H9 (cell line): ENCODE measurements at regions not wholly inside any gene's neighbourhood (a gene's known extent, or its start where the extent isn't known, plus 50 kb on each side); places are given as distances from the start of the nearest gene placed in this dataset.

Experiments used
- DNase-seq: peaks from one replicate; pipeline ENCODE4 v3.0.0-alpha.2; 2017
- H2AFZ ChIP-seq: one replicate; pipeline ENCODE4 v1.6.1; 2013; ENCODE audit warnings: mild to moderate bottlenecking, low read length, control low read depth, moderate library complexity
- H2AK5ac ChIP-seq: 2 replicates; pipeline ENCODE4 v1.6.1; 2013; ENCODE audit warnings: low read length, control low read depth, mixed read lengths; ENCODE audit not compliant: insufficient read length
- H2BK120ac ChIP-seq: one replicate; pipeline ENCODE4 v1.6.1; 2013; ENCODE audit warnings: low read depth, mild to moderate bottlenecking, low read length, control low read depth, inconsistent platforms; ENCODE audit not compliant: poor library complexity, severe bottlenecking
- H2BK12ac ChIP-seq: 2 replicates; pipeline ENCODE4 v1.6.1; 2013; ENCODE audit warnings: low read length, control low read depth, mixed read lengths, low read depth; ENCODE audit not compliant: insufficient read length
- H2BK15ac ChIP-seq: 2 replicates; pipeline ENCODE4 v1.6.1; 2013; ENCODE audit warnings: low read depth, low read length, control low read depth
- H2BK20ac ChIP-seq: one replicate; pipeline ENCODE4 v1.6.1; 2013; ENCODE audit warnings: low read depth, mild to moderate bottlenecking, low read length, control low read depth, inconsistent platforms; ENCODE audit not compliant: poor library complexity, severe bottlenecking
- H2BK5ac ChIP-seq: 2 replicates; pipeline ENCODE4 v1.6.1; 2013; ENCODE audit warnings: low read length, control low read depth, mixed read lengths; ENCODE audit not compliant: insufficient read length
- H3K14ac ChIP-seq: 2 replicates; pipeline ENCODE4 v1.6.1; 2013; ENCODE audit warnings: low read length, control low read depth; ENCODE audit not compliant: insufficient read depth
- H3K18ac ChIP-seq: 2 replicates; pipeline ENCODE4 v1.6.1; 2013; ENCODE audit warnings: low read depth, mild to moderate bottlenecking, mixed read lengths, low read length, control low read depth; ENCODE audit not compliant: insufficient read length
- H3K23ac ChIP-seq: 2 replicates; pipeline ENCODE4 v1.6.1; 2013; ENCODE audit warnings: low read length, control low read depth, mixed read lengths, low read depth; ENCODE audit not compliant: insufficient read length
- H3K23me2 ChIP-seq: 2 replicates; pipeline ENCODE4 v1.6.1; 2013; ENCODE audit warnings: low read depth, mild to moderate bottlenecking, mixed read lengths, low read length, control low read depth; ENCODE audit not compliant: insufficient read length, poor library complexity, severe bottlenecking
- H3K27ac ChIP-seq: 2 replicates; pipeline ENCODE4 v1.5.1; 2013; ENCODE audit warnings: low read length, control low read depth, mixed read lengths, low read depth; ENCODE audit not compliant: insufficient read length
- H3K27me3 ChIP-seq: 2 replicates; pipeline ENCODE4 v1.6.1; 2013; ENCODE audit warnings: low read length, control low read depth, inconsistent platforms; ENCODE audit not compliant: insufficient read depth
- H3K4ac ChIP-seq: 2 replicates; pipeline ENCODE4 v1.6.1; 2013; ENCODE audit warnings: low read depth, mild to moderate bottlenecking, control low read depth, inconsistent platforms, low read length, moderate library complexity
- H3K4me1 ChIP-seq: 2 replicates; pipeline ENCODE4 v1.6.1; 2013; ENCODE audit warnings: low read length, control low read depth, inconsistent platforms; ENCODE audit not compliant: insufficient read depth
- H3K4me2 ChIP-seq: 2 replicates; pipeline ENCODE4 v1.6.1; 2013; ENCODE audit warnings: low read length, control low read depth, mixed read lengths; ENCODE audit not compliant: insufficient read length, insufficient read depth
- H3K56ac ChIP-seq: 2 replicates; pipeline ENCODE4 v1.6.1; 2013; ENCODE audit warnings: low read depth, mild to moderate bottlenecking, mixed read lengths, low read length, control low read depth; ENCODE audit not compliant: insufficient read length
- H3K79me1 ChIP-seq: 2 replicates; pipeline ENCODE4 v1.6.1; 2013; ENCODE audit warnings: low read depth, mild to moderate bottlenecking, moderate library complexity, low read length, control low read depth, inconsistent platforms; ENCODE audit not compliant: insufficient read depth, poor library complexity, severe bottlenecking
- H3K79me2 ChIP-seq: 2 replicates; pipeline ENCODE4 v1.6.1; 2013; ENCODE audit warnings: low read length, control low read depth, inconsistent platforms; ENCODE audit not compliant: insufficient read depth
- H3K9ac ChIP-seq: 2 replicates; pipeline ENCODE4 v1.6.1; 2013; ENCODE audit warnings: low read length, control low read depth, mixed read lengths; ENCODE audit not compliant: insufficient read length; ENCODE audit errors: extremely low read depth
- H3K9me3 ChIP-seq: one replicate; pipeline ENCODE4 v1.6.1; 2013; ENCODE audit warnings: low read depth, low read length, inconsistent platforms; ENCODE audit not compliant: control insufficient read depth
- H3T11ph ChIP-seq: one replicate; pipeline ENCODE4 v1.6.1; 2013; ENCODE audit warnings: mild to moderate bottlenecking, low read length, control low read depth, inconsistent platforms
- H4K20me1 ChIP-seq: one replicate; pipeline ENCODE4 v1.6.1; 2013; ENCODE audit not compliant: control insufficient read depth, insufficient read length, insufficient read depth
- H4K5ac ChIP-seq: 2 replicates; pipeline ENCODE4 v1.6.1; 2013; ENCODE audit warnings: low read depth, mild to moderate bottlenecking, mixed read lengths, low read length, control low read depth; ENCODE audit not compliant: insufficient read length
- H4K8ac ChIP-seq: replicated peaks from 2 replicates; pipeline ENCODE4 v1.6.1; 2013; ENCODE audit warnings: low read length, control low read depth, mixed read lengths, low read depth; ENCODE audit not compliant: insufficient read length
- H4K91ac ChIP-seq: 2 replicates; pipeline ENCODE4 v1.6.1; 2013; ENCODE audit warnings: low read depth, mild to moderate bottlenecking, moderate library complexity, mixed read lengths, low read length, control low read depth; ENCODE audit not compliant: insufficient read length
- H3K27ac Mint-ChIP-seq, 3 experiments: 2 replicates in 2 of 3; 3 replicates in 1 of 3; pipeline ENCODE4 v1.8.0; 2020 to 2021; ENCODE audit warnings: mixed read lengths in 3 of 3, mild to moderate bottlenecking in 1 of 3, moderate library complexity in 1 of 3
- H3K27me3 Mint-ChIP-seq: 2 replicates; pipeline ENCODE4 v1.8.0; 2021; ENCODE audit warnings: low read depth, mild to moderate bottlenecking, moderate library complexity, mixed read lengths
- H3K36me3 Mint-ChIP-seq, 3 experiments: 2 replicates in 2 of 3; 3 replicates in 1 of 3; pipeline ENCODE4 v1.8.0; 2020 to 2021; ENCODE audit warnings: low read depth in 3 of 3, mixed read lengths in 3 of 3; ENCODE audit not compliant: insufficient read depth in 1 of 3
- H3K4me1 Mint-ChIP-seq, 2 experiments: 2 replicates each; pipeline ENCODE4 v1.8.0; 2020; ENCODE audit warnings: mixed read lengths in 2 of 2
- H3K4me3 Mint-ChIP-seq, 2 experiments: 2 replicates in 1 of 2; 3 replicates in 1 of 2; pipeline ENCODE4 v1.8.0; 2020 to 2021; ENCODE audit warnings: mild to moderate bottlenecking in 2 of 2, mixed read lengths in 2 of 2, moderate library complexity in 1 of 2
- H3K9me3 Mint-ChIP-seq, 2 experiments: 2 replicates in 1 of 2; 3 replicates in 1 of 2; pipeline ENCODE4 v1.8.0; 2020; ENCODE audit warnings: mild to moderate bottlenecking in 2 of 2, mixed read lengths in 2 of 2, moderate library complexity in 1 of 2
- WGBS: extraction: QIAGEN DNeasy Blood & Tissue Kit; methylation state at CpG from one replicate; pipeline ENCODE4 v1.1.7; 2013; ENCODE audit warnings: missing lambda C conversion rate, low lambda C conversion rate, mixed read lengths; ENCODE audit not compliant: insufficient read length; ENCODE audit errors: extremely low coverage; 5-methylcytosine and 5-hydroxymethylcytosine counted together
- TF ChIP-seq, protein P1 (sequence below): fragments of 200-600 bp; sonication (generic); conservative IDR thresholded peaks from 3 replicates; pipeline ENCODE4 v1.8.0; 2021; ENCODE audit warnings: antibody characterized with exemption, mild to moderate bottlenecking

DNA sequence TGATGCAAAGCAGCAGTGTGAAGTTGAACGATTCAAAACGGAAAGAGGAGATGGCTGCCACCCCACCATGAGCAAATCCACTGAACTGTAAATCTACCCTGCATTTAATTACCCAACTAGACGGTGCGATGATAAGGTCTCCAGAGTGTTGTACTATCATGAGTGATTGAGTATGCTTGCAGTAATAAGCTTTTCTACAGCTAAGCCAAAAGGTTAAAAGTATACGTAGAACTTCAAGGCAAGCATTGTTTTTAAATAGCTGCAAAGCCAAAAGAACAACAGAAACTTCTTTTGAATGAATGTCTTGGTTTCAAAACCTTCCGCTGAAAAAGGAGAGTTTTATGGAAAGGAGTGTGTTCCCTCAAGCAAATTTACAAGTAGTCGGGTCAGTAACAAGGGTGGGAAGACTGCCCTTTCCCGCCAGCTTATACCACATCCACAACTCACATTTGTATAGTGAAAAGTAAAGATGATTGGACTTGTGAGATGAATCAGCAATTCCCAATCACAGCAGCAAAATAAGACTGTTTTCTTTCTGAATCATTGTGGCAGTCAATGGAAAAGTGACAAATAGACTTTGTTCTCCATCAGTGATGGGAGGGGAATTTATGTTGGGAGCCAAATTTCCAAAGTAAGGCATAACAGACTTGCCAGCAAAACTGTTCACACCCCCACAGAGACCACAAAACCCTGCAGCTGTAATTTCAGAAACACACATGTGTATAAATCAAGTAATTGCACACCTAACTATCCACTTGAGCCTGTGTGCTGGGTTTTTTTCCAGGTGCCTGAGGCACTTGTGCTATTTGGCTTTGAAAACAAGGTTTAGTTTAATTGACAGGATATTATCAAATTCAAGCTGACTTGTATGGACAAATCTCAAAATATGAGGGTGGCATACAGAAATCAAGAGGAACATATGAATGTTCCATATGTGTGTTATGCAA is 407.7 kb upstream of the GRAMD2B start:
- Histone ChIP-seq H2BK12ac (no peak overlapping the region), H2AK5ac (no peak overlapping the region), H3K4me2 (no peak overlapping the region), H3K79me2 (no peaks in the 10 kb centered on the region), H3K27me3 (no peaks in the 10 kb centered on the region), H2BK5ac (no peak overlapping the region), H3K23ac (no peak overlapping the region), H3K14ac (no peak overlapping the region), H2BK15ac (no peak overlapping the region), H3K23me2 (no peaks in the 10 kb centered on the region), H3K18ac (no peak overlapping the region), H2BK20ac (no peak overlapping the region), H4K5ac (no peak overlapping the region), H4K20me1 (no peaks in the 10 kb centered on the region), H3K4me1 (peaks cover 3% of the 10 kb centered on the region; the same call in 1 of the 2 replicates), H4K91ac (no peak overlapping the region), H2AFZ (peak overlapping the region; percentile 45), H3K9ac (no peak overlapping the region), H2BK120ac (no peak overlapping the region), H4K8ac (no peak overlapping the region), H3K79me1 (no peaks in the 10 kb centered on the region), H3K56ac (no peak overlapping the region), H3K9me3 (no peaks in the 10 kb centered on the region), H3T11ph (no peak overlapping the region), H3K4ac (no peak overlapping the region), H3K27ac (no peak overlapping the region)
- Mint-ChIP-seq H3K27ac (no peak overlapping the region), H3K4me1 (peaks cover 43 to 44% of the 10 kb centered on the region in 2 experiments), H3K9me3 (0 out of 5 replicates have a peak, but pooled peaks cover 0 to 4% of the 10 kb centered on the region in 2 experiments), H3K4me3 (no peak overlapping the region), H3K27me3 (no peaks in the 10 kb centered on the region), H3K36me3 (peaks cover 0 to 5% (median 2%) of the 10 kb centered on the region in 3 experiments; a peak in 5 of 7 replicates)
- TF ChIP-seq, protein P1, sequence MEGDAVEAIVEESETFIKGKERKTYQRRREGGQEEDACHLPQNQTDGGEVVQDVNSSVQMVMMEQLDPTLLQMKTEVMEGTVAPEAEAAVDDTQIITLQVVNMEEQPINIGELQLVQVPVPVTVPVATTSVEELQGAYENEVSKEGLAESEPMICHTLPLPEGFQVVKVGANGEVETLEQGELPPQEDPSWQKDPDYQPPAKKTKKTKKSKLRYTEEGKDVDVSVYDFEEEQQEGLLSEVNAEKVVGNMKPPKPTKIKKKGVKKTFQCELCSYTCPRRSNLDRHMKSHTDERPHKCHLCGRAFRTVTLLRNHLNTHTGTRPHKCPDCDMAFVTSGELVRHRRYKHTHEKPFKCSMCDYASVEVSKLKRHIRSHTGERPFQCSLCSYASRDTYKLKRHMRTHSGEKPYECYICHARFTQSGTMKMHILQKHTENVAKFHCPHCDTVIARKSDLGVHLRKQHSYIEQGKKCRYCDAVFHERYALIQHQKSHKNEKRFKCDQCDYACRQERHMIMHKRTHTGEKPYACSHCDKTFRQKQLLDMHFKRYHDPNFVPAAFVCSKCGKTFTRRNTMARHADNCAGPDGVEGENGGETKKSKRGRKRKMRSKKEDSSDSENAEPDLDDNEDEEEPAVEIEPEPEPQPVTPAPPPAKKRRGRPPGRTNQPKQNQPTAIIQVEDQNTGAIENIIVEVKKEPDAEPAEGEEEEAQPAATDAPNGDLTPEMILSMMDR, result no peak
- WGBS, result no CpG with 5 or more reads among the region's 8 CpGs
- DNase-seq, result no peak
